H9 (cell line): ENCODE measurements at regions not wholly inside any gene's neighbourhood (a gene's known extent, or its start where the extent isn't known, plus 50 kb on each side); places are given as distances from the start of the nearest gene placed in this dataset.

Experiments
- DNase-seq: peaks from one replicate; pipeline ENCODE4 v3.0.0-alpha.2; 2017
- H2AFZ ChIP-seq: one replicate; pipeline ENCODE4 v1.6.1; 2013; ENCODE audit warnings: mild to moderate bottlenecking, low read length, control low read depth, moderate library complexity
- H2AK5ac ChIP-seq: 2 replicates; pipeline ENCODE4 v1.6.1; 2013; ENCODE audit warnings: low read length, control low read depth, mixed read lengths; ENCODE audit not compliant: insufficient read length
- H2BK120ac ChIP-seq: one replicate; pipeline ENCODE4 v1.6.1; 2013; ENCODE audit warnings: low read depth, mild to moderate bottlenecking, low read length, control low read depth, inconsistent platforms; ENCODE audit not compliant: poor library complexity, severe bottlenecking
- H2BK12ac ChIP-seq: 2 replicates; pipeline ENCODE4 v1.6.1; 2013; ENCODE audit warnings: low read length, control low read depth, mixed read lengths, low read depth; ENCODE audit not compliant: insufficient read length
- H2BK15ac ChIP-seq: 2 replicates; pipeline ENCODE4 v1.6.1; 2013; ENCODE audit warnings: low read depth, low read length, control low read depth
- H2BK20ac ChIP-seq: one replicate; pipeline ENCODE4 v1.6.1; 2013; ENCODE audit warnings: low read depth, mild to moderate bottlenecking, low read length, control low read depth, inconsistent platforms; ENCODE audit not compliant: poor library complexity, severe bottlenecking
- H2BK5ac ChIP-seq: 2 replicates; pipeline ENCODE4 v1.6.1; 2013; ENCODE audit warnings: low read length, control low read depth, mixed read lengths; ENCODE audit not compliant: insufficient read length
- H3K14ac ChIP-seq: 2 replicates; pipeline ENCODE4 v1.6.1; 2013; ENCODE audit warnings: low read length, control low read depth; ENCODE audit not compliant: insufficient read depth
- H3K18ac ChIP-seq: 2 replicates; pipeline ENCODE4 v1.6.1; 2013; ENCODE audit warnings: low read depth, mild to moderate bottlenecking, mixed read lengths, low read length, control low read depth; ENCODE audit not compliant: insufficient read length
- H3K23ac ChIP-seq: 2 replicates; pipeline ENCODE4 v1.6.1; 2013; ENCODE audit warnings: low read length, control low read depth, mixed read lengths, low read depth; ENCODE audit not compliant: insufficient read length
- H3K23me2 ChIP-seq: 2 replicates; pipeline ENCODE4 v1.6.1; 2013; ENCODE audit warnings: low read depth, mild to moderate bottlenecking, mixed read lengths, low read length, control low read depth; ENCODE audit not compliant: insufficient read length, poor library complexity, severe bottlenecking
- H3K27ac ChIP-seq: 2 replicates; pipeline ENCODE4 v1.5.1; 2013; ENCODE audit warnings: low read length, control low read depth, mixed read lengths, low read depth; ENCODE audit not compliant: insufficient read length
- H3K27me3 ChIP-seq: 2 replicates; pipeline ENCODE4 v1.6.1; 2013; ENCODE audit warnings: low read length, control low read depth, inconsistent platforms; ENCODE audit not compliant: insufficient read depth
- H3K4ac ChIP-seq: 2 replicates; pipeline ENCODE4 v1.6.1; 2013; ENCODE audit warnings: low read depth, mild to moderate bottlenecking, control low read depth, inconsistent platforms, low read length, moderate library complexity
- H3K4me1 ChIP-seq: 2 replicates; pipeline ENCODE4 v1.6.1; 2013; ENCODE audit warnings: low read length, control low read depth, inconsistent platforms; ENCODE audit not compliant: insufficient read depth
- H3K4me2 ChIP-seq: 2 replicates; pipeline ENCODE4 v1.6.1; 2013; ENCODE audit warnings: low read length, control low read depth, mixed read lengths; ENCODE audit not compliant: insufficient read length, insufficient read depth
- H3K56ac ChIP-seq: 2 replicates; pipeline ENCODE4 v1.6.1; 2013; ENCODE audit warnings: low read depth, mild to moderate bottlenecking, mixed read lengths, low read length, control low read depth; ENCODE audit not compliant: insufficient read length
- H3K79me1 ChIP-seq: 2 replicates; pipeline ENCODE4 v1.6.1; 2013; ENCODE audit warnings: low read depth, mild to moderate bottlenecking, moderate library complexity, low read length, control low read depth, inconsistent platforms; ENCODE audit not compliant: insufficient read depth, poor library complexity, severe bottlenecking
- H3K79me2 ChIP-seq: 2 replicates; pipeline ENCODE4 v1.6.1; 2013; ENCODE audit warnings: low read length, control low read depth, inconsistent platforms; ENCODE audit not compliant: insufficient read depth
- H3K9ac ChIP-seq: 2 replicates; pipeline ENCODE4 v1.6.1; 2013; ENCODE audit warnings: low read length, control low read depth, mixed read lengths; ENCODE audit not compliant: insufficient read length; ENCODE audit errors: extremely low read depth
- H3K9me3 ChIP-seq: one replicate; pipeline ENCODE4 v1.6.1; 2013; ENCODE audit warnings: low read depth, low read length, inconsistent platforms; ENCODE audit not compliant: control insufficient read depth
- H3T11ph ChIP-seq: one replicate; pipeline ENCODE4 v1.6.1; 2013; ENCODE audit warnings: mild to moderate bottlenecking, low read length, control low read depth, inconsistent platforms
- H4K20me1 ChIP-seq: one replicate; pipeline ENCODE4 v1.6.1; 2013; ENCODE audit not compliant: control insufficient read depth, insufficient read length, insufficient read depth
- H4K5ac ChIP-seq: 2 replicates; pipeline ENCODE4 v1.6.1; 2013; ENCODE audit warnings: low read depth, mild to moderate bottlenecking, mixed read lengths, low read length, control low read depth; ENCODE audit not compliant: insufficient read length
- H4K8ac ChIP-seq: replicated peaks from 2 replicates; pipeline ENCODE4 v1.6.1; 2013; ENCODE audit warnings: low read length, control low read depth, mixed read lengths, low read depth; ENCODE audit not compliant: insufficient read length
- H4K91ac ChIP-seq: 2 replicates; pipeline ENCODE4 v1.6.1; 2013; ENCODE audit warnings: low read depth, mild to moderate bottlenecking, moderate library complexity, mixed read lengths, low read length, control low read depth; ENCODE audit not compliant: insufficient read length
- H3K27ac Mint-ChIP-seq, 3 experiments: 2 replicates in 2 of 3; 3 replicates in 1 of 3; pipeline ENCODE4 v1.8.0; 2020 to 2021; ENCODE audit warnings: mixed read lengths in 3 of 3, mild to moderate bottlenecking in 1 of 3, moderate library complexity in 1 of 3
- H3K27me3 Mint-ChIP-seq: 2 replicates; pipeline ENCODE4 v1.8.0; 2021; ENCODE audit warnings: low read depth, mild to moderate bottlenecking, moderate library complexity, mixed read lengths
- H3K36me3 Mint-ChIP-seq, 3 experiments: 2 replicates in 2 of 3; 3 replicates in 1 of 3; pipeline ENCODE4 v1.8.0; 2020 to 2021; ENCODE audit warnings: low read depth in 3 of 3, mixed read lengths in 3 of 3; ENCODE audit not compliant: insufficient read depth in 1 of 3
- H3K4me1 Mint-ChIP-seq, 2 experiments: 2 replicates each; pipeline ENCODE4 v1.8.0; 2020; ENCODE audit warnings: mixed read lengths in 2 of 2
- H3K4me3 Mint-ChIP-seq, 2 experiments: 2 replicates in 1 of 2; 3 replicates in 1 of 2; pipeline ENCODE4 v1.8.0; 2020 to 2021; ENCODE audit warnings: mild to moderate bottlenecking in 2 of 2, mixed read lengths in 2 of 2, moderate library complexity in 1 of 2
- H3K9me3 Mint-ChIP-seq, 2 experiments: 2 replicates in 1 of 2; 3 replicates in 1 of 2; pipeline ENCODE4 v1.8.0; 2020; ENCODE audit warnings: mild to moderate bottlenecking in 2 of 2, mixed read lengths in 2 of 2, moderate library complexity in 1 of 2
- WGBS: extraction: QIAGEN DNeasy Blood & Tissue Kit; methylation state at CpG from one replicate; pipeline ENCODE4 v1.1.7; 2013; ENCODE audit warnings: missing lambda C conversion rate, low lambda C conversion rate, mixed read lengths; ENCODE audit not compliant: insufficient read length; ENCODE audit errors: extremely low coverage; 5-methylcytosine and 5-hydroxymethylcytosine counted together
- TF ChIP-seq, protein P1 (sequence below): fragments of 200-600 bp; sonication (generic); conservative IDR thresholded peaks from 3 replicates; pipeline ENCODE4 v1.8.0; 2021; ENCODE audit warnings: antibody characterized with exemption, mild to moderate bottlenecking

DNA sequence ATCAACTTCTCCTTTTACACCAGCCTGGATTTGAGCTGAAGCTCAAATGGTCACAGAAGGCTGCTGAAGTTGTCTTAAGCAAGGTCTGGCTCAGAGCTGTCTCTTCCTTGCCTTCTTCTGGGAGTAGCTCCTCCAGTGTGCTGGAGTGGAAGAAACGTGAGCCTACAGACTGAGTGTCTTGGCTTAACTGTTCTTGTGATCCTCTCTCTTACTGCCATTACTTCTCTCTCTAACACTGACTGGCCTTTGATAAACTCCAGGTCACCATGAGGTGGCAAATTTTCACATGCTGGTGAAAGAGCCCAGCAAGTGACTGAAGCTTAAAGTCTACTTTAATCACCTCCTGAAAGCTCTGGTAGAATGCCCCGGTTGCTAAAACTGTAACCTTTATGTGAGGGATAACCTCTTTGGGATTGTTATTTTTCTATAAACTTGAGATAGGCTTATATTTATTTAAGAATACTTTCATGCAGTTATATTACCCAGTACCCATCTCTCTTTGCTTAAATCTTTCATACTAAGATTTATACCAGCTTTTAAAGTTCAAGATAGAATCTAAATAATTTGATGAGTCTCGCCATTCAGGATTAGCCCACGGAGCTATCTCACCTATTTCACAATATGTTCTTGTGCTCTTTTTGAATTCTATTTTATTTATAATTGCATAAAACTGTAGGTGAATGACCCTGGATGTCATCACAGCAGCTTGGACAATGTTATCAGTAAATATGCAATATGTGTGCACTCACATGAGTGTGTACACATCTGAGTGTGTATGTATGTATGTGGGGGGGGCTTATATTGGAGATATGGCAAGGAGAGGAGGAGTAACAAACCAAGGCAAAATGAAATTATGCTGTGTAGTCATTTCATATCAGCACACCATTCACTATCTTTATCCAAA lies 924.0 kb downstream of the LTN1 start:
- H3K23ac ChIP-seq, result no peak overlapping the region
- TF ChIP-seq, protein P1, sequence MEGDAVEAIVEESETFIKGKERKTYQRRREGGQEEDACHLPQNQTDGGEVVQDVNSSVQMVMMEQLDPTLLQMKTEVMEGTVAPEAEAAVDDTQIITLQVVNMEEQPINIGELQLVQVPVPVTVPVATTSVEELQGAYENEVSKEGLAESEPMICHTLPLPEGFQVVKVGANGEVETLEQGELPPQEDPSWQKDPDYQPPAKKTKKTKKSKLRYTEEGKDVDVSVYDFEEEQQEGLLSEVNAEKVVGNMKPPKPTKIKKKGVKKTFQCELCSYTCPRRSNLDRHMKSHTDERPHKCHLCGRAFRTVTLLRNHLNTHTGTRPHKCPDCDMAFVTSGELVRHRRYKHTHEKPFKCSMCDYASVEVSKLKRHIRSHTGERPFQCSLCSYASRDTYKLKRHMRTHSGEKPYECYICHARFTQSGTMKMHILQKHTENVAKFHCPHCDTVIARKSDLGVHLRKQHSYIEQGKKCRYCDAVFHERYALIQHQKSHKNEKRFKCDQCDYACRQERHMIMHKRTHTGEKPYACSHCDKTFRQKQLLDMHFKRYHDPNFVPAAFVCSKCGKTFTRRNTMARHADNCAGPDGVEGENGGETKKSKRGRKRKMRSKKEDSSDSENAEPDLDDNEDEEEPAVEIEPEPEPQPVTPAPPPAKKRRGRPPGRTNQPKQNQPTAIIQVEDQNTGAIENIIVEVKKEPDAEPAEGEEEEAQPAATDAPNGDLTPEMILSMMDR, result no peak
- H3K9me3 Mint-ChIP-seq, result peaks cover 14 to 20% of the 10 kb centered on the region in 2 experiments
- no peak overlapping the region for H3K18ac ChIP-seq
- H2BK20ac ChIP-seq, result no peak overlapping the region
- WGBS, result no CpG with 5 or more reads among the region's 4 CpGs
- H2BK15ac ChIP-seq, result no peak overlapping the region
- peaks cover 1% of the 10 kb centered on the region; the same call in 1 of the 2 replicates for H3K27me3 Mint-ChIP-seq
- H3K23me2 ChIP-seq, result no peaks in the 10 kb centered on the region
- peaks cover 26 to 36% of the 10 kb centered on the region in 2 experiments for H3K4me1 Mint-ChIP-seq
- no peak overlapping the region for H2BK120ac ChIP-seq
- no peak overlapping the region for H4K8ac ChIP-seq
- H4K5ac ChIP-seq, result no peak overlapping the region
- no peak overlapping the region for H2BK12ac ChIP-seq
- no peak overlapping the region for H3K14ac ChIP-seq
- H3K4me2 ChIP-seq, result no peak overlapping the region
- H3K4ac ChIP-seq, result no peak overlapping the region
- peak overlapping the region; percentile 82 to 86 (median 85); a peak in 6 of 7 replicates for H3K27ac Mint-ChIP-seq
- no peak overlapping the region for H2BK5ac ChIP-seq
- H2AFZ ChIP-seq, result peak overlapping the region; percentile 54
- peaks cover 5% of the 10 kb centered on the region for H3K4me1 ChIP-seq
- H3K36me3 Mint-ChIP-seq, result peaks cover 6 to 22% (median 8%) of the 10 kb centered on the region in 3 experiments
- H4K20me1 ChIP-seq, result no peaks in the 10 kb centered on the region
- H3K4me3 Mint-ChIP-seq, result no peak overlapping the region; a peak in 1 of 5 replicates
- no peaks in the 10 kb centered on the region for H3K27me3 ChIP-seq
- H3K27ac ChIP-seq, result no peak overlapping the region
- H3K9ac ChIP-seq, result no peak overlapping the region
- no peak for DNase-seq
- no peaks in the 10 kb centered on the region for H3K79me1 ChIP-seq
- no peak overlapping the region for H3K56ac ChIP-seq
- no peak overlapping the region for H3T11ph ChIP-seq
- H4K91ac ChIP-seq, result no peak overlapping the region
- no peak overlapping the region for H2AK5ac ChIP-seq
- no peaks in the 10 kb centered on the region for H3K79me2 ChIP-seq
- no peaks in the 10 kb centered on the region for H3K9me3 ChIP-seq
